Cerebellar nuclear complex (tissue), 1 donor: ENCODE measurements at regions not wholly inside any gene's neighbourhood (a gene's known extent, or its start where the extent isn't known, plus 50 kb on each side); places are given as distances from the start of the nearest gene placed in this dataset.
"Not testable (repeated sequence)": the region's sequence is repeated elsewhere in the genome, so short reads cannot be mapped to it uniquely, and the experiment has no call there.

Experiments used
- DNase-seq, 2 experiments: peaks; one replicate each; lab custom pipeline; 2025; lab: John Stamatoyannopoulos, UW

DNA sequence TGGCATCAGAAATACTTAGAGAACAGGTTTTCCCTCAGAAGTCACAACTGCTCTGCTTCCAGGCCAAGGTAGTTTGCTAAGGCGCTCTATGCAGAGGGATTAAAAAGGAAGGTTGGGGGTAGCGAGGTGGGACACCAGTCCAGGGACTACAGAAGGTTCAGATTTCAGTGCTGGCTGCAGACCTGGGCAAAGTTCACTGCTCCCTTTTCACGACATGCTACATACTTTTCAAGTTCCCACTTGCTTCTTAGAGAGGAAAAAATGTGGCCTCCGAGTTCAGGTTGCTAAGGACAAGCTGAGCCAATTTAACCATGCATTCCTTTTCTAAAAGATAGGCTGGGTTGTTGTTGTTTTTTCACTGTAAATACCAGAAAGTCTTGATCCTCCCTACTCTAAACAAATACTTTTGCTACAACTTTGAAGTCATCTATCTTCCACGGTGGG, 158.6 kb upstream of the NR2F2 start:
- DNase-seq, result no peak

DNA sequence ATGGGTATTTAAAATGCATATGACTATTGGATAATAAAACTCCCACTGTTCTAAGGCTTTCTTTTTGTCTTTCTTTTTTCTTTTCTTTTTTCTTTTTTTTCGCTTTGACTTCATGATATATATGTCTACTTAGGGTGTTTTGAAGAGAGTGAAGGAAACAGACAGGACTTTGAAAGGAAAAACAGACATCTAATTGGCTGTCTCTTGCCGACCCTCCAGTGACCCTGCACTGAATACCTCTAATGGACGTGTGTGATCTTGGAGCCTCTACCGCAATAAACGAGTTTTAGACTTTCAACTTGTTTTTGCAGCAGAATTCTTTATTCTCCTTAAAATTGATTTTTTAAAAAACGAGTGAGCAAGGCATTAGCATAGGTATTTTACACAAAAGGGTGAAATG, 158.1 kb upstream of the NR2F2 start:
- DNase-seq, result no peak

DNA sequence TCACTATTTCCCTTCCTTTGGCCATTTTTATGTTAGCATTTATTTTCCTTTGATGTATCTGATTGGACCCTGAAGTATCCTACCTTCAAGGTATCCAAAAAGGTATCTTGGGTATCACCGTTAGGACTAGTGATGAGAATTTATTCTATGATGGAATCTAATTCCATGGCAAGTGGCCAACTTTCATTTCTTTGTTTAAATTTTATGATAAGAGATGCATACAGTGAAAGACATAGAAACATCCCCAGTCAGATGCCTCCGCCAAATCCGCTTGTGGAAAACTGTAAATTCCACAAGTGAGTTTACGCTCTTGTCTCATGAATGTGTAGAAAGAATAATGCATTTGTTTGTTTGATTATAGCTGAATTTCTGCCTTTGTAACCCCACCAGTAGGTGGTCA, 153.7 kb upstream of the NR2F2 start:
- DNase-seq, result no peak

DNA sequence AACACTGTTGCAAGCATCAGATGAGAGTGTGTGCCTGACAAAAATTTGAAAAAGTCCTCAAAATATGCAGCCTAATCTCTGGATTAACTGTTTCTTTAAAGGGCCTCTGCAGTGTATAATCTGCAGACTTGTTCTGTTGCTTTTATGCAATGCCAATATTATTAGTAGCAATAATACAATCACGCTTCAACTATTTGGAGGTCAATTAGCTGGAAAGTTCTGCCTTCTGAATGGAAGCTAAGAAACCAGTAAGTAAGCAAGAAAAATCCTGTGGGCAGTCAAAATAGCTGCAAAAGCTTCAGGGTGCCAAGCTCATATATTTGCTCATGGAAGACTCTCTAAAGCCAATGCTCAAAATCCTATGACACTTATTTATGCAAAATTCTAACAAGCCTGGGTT, 153.2 kb upstream of the NR2F2 start:
- no peak for DNase-seq

DNA sequence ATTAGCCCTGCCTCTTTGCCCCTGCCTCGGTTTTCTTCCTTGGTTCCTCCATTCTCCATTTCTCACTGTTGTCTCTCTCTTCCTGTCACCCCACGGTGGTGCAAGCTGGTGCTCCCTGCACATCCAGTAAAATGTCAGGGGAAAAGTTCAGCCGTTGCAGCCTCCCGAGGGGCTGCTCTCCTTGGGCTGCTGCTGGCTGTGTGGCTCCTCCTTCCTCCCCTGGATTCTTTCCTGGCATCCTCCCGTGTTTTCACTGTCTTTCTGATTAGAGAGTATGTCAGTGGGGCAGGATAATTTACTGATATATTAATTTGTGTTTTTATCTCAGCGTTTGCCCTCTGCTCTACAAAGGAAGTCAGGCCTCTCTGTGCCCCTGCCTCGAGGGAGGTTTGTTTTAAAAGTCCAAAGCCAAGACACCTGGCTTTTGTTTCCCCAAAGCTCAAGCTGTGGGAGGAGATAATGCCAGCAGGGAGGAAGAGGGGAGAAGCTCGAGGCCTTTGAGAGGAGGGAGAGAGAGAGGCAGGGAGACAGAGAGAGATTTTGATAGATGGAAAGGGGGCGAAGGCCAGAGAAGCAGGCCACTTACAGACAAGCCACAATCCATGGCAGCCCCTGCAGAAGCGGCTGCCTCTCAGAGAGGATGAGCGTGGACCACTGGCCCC, 150.3 kb upstream of the NR2F2 start:
- no peak for DNase-seq

DNA sequence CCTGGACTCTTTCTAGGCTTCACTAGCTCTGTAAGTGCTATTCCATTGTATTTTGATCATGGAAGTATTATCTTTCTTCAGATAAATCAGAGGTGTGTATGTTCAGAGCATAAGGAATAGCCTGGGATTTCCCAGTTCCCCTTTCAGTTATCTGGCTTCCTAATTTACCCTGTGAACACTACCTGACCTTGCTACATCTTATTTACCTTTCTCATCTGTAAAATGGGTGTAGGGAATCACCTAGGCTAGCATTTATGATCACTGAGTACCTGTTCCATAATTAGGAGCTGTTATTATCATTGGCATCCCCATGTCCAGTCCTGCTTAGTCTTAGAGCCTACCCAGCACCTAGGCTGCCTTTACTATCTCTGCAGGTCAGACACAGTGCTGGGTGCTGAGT, 149.3 kb upstream of the NR2F2 start:
- DNase-seq, result no peak

DNA sequence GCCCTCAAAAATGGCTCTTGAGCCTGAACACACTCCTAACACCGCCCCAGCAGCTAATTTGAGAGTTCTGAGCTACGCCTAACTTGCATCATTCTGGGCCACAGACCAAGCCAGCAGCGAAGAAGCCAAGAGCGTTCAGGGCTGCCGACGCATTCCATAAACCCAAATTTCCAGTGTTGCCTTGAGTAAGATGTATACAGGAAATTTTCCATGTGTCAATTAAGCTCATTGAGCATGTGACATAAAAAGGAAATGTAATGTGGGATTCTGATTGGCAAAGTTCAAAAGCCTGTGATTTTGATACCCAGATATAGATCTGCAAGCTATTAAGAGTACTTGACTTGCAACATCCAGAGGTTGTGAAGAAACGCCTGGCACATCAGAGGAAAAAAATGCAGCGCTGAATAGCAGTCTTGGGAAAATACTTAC, 148.6 kb upstream of the NR2F2 start:
- DNase-seq, result no peak

DNA sequence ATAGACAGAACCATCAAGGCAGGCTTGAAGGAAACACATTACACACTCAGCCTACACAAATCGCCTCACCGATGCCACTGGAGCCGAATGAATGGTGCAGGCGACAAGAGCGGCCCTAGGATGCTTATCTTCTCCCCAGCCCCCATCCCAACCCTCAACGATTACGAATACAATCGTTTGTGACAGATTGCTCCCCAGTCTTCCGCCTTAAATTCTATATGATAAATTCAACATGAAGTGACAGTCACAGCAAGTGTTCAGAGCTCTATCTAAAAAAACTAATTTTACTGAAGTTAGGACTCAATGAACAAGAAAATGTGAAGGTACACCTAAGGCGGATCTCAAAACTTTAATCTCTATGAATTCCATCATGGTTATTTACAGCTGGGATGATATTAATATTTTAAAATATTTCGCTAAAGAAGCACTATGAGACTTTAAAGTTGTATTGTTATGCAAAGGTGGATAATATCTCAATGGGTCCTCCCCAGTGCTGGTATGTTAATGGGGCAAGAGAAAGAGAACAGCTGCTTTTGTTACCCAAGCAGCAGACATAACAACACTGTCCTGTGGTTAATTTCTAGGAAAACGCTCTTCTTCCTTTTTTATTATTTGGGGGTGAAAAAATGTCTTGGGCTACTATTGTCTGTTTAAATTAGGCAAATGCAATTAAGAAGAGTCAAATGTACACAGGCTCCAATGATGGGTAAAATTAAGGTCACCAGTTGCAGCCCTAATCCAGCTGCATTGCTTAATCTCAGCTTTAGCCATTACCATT, 147.6 kb upstream of the NR2F2 start:
- DNase-seq, result no peak

DNA sequence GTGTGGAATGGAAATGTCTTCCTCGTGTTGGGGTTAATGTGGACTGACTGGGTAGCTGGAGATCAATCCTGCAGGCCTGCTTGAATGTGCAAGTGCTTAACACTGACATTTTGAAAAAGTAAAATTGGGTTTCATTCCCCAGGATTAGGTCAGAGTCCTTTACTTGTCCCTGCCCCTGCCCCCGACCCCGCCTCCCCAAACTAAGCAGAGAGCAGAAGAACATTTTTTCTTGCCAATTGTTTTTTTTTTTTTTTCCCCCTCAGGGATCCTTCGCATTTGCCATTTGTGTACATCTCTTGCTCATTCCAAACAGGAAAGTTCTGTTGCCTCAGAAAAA, 147.0 kb upstream of the NR2F2 start:
- DNase-seq, result no peak

DNA sequence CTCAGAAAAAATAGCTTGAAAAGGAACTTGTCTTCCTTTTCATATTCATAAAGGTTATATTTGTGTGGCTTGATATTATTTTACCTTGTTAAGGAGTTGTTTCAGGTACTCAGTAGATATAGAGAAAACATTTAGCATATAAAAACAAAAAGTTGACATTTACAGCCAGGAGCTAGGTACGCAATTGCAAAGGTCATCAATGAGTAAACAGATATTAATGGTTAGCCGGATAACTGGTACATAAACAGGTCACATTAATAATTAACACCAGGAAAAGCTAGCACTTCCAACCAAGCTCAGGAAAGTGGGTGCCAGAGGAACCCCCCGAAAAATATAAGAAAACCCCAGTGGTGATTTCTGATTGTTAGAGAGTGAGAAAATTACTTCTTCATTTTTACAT, 146.6 kb upstream of the NR2F2 start:
- DNase-seq, result no peak

DNA sequence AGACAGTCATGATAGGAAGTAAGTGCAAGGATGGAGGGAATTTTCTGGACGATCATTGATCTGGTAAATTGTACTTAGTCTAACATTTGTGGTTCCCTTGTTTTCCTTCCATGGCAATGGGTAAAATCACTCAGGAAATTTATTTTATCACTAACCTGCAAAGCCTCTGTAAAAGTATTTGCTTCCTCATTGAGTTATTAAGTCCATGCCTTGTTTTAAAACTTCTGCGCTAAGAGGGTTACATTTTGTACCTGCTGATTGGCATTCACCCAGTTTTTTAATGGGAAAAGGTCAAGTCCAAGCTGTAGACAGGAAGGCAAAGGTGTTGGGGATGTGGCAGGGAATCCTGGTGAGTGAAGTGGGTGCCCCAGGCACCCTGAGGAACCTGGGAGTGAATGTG, 146.2 kb upstream of the NR2F2 start:
- no peak for DNase-seq

DNA sequence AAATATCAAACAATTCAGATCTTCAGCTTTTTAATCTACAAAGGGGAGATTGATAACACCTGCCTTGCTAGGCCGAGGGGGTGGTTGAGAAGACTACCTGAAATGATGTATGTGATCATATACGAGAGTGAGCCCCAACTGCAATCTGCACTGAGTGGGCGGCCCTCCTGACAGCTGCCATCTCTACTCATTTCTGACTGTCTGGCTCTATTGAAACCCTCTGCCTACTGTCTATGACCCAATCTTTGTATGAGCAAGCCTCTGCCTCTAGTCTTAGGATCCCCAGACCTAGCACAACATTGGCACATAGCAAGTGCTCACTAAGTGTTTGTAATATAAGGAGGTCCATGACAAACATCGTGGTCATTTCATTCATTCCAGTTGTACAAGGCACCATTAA, 144.4 kb upstream of the NR2F2 start:
- DNase-seq, result no peak

DNA sequence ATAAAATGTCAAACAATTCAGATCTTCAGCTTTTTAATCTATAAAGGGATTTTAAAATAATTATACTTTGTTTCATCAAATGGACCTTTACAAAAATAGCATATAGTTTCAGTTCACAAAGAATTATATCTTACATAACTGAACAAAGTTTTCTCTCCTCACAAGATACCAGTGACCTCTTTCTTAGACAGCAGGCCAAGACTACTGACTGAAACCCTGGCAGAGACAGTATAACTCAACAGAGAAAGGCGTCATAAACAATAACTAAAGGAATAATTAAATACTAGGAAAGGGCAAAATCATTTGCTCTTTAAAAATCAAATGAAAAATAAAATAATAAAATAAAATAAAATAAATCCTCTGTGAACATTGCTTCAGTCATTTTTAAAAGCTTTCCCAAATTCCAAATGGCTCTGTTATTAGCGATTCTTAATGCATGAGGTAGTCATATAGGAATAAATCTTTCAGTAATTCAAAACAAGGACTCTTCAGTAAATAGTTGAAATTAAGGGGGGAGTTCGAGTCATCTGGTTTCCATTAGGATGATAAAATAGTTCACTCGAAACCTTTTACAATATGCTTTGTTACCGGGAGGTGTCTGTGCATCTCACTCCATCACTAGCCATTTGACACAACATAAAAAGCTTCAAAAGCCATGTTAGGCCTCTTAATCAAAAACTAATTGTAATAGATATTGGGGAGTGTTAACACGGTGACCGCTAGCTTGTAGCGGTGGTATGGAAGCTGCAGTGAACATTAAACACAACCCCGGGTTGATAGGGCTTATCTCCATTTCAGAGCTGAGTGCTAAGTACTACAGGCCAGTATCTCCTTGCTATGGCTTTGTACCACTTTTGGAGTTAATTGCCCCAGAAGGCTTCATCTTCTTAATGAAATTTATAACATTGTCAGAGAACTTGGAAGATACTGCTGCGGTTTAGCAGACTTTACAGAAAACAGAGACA, 142.9 kb upstream of the NR2F2 start:
- DNase-seq, result no peak

DNA sequence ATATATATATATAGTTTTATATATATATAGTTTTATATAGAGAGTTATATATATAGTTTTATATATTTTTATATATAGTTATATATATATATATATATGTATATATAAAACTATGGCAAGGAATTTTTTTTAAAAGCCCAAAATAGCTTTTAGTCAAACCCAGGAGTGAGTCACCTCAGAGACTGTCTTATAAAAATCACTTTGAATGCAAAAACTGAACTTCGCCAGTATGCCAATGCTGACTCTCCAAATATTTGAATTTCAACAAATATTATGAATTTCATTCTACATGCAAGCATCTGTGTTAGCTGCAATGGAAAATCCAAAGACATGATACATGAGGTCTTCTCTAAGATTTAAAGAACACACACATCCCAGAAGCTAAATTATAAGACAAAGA, 132.8 kb upstream of the NR2F2 start:
- DNase-seq, result no peak

DNA sequence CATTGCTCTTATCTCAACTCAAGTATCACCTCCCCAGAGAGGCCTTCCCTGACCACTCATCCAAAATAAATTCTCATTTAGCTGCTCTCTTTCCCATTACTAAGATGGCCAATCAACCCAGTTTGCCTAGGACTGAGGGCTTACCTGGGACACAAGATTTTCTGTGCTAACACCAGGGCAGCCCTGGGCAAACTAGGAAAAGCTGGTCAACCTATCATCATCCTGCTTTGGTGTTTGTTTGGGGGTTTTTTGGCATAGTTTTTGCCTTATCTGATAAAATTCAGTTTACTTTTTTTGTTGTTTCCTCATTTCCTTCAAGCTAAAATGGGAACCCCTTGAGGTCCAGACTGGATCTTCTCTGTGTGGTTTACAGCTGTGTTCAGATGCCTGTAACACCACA, 131.4 kb upstream of the NR2F2 start:
- no peak for DNase-seq

DNA sequence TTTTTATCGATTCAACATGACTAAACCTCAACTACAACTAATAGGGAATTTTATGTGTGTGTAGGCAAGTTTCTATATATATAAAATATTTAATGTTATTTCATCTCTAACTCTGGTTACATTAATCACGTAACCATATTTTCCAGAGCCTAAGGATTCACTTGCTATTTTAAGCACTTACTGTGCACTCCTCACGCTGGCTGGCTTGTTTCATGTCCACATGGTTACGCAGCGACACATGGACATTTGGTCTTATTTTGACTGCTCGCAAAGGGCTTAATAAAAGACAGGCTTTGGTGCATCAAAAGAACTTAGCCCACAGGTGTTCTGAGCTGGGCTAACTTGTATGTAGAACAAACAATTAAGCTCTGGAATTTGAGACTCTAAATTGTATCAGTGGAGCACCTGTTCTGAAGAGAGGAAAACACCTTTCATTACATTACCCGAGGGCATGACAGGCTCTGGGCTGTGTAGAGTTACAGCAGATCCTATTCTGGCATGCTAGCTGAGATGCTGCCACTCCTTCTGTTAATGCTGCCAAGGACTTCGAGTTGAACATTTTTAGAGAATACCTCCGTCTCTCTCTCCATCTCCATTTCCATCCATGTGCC, 130.0 kb upstream of the NR2F2 start:
- no peak for DNase-seq

DNA sequence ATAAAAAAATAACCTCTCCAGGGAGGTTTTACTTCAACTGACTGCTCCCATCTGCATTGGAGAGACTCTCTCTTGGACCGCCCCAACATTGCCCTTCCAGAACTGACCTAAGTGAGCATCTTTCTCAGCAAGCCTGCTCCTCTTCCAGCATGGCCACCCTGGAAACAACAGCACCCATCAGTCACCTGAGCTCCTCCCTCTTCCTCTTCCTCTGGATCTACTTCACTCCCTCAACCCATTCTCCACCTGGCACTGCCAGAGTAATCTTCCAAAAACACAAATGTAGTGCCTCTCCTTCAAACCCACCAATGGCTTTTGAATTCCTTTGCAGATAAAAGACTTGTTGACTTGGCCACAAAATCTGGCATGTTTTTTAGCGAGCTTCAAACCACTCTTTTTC, 128.8 kb upstream of the NR2F2 start:
- no peak for DNase-seq

DNA sequence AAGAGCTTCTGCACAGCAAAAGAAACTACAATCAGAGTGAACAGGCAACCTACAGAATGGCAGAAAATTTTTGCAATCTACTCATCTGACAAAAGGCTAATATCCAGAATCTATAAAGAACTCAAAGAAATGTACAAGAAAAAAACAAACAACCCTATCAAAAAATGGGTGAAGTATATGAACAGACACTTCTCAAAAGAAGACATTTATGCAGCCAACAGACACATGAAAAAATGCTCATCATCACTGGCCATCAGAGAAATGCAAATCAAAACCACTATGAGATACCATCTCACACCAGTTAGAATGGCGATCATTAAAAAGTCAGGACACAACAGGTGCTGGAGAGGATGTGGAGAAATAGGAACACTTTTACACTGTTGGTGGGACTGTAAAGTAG, 124.9 kb upstream of the NR2F2 start:
- not testable (repeated sequence) for DNase-seq

DNA sequence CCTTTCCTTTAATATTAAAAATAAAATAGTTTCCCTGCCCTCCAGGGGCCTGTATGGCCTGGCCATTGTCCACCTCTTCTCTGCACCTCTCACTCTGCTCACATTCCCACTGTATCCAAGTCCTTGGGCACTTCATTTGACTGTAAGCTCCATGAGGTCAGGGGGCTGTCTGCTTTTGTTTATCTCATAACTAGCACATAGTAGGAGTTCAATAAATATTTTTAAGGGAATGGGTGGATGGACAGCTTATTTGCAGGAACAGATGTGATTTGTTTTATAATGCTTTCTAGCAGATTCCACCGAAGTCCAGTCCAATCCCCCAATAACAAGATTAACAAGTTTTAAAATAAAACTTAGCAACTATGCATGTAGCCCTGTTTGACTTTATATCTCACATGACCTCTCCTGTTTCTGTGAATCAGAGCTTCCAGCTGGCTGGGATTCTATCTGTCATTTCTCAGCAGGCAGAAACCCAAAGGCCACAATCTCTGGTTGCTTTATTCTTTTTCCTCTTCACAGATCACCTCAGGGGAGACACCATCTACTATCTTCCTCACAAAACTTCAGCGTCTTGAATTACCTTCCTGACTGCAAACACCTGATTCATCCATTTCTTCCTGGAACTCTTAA, 123.0 kb upstream of the NR2F2 start:
- no peak for DNase-seq

DNA sequence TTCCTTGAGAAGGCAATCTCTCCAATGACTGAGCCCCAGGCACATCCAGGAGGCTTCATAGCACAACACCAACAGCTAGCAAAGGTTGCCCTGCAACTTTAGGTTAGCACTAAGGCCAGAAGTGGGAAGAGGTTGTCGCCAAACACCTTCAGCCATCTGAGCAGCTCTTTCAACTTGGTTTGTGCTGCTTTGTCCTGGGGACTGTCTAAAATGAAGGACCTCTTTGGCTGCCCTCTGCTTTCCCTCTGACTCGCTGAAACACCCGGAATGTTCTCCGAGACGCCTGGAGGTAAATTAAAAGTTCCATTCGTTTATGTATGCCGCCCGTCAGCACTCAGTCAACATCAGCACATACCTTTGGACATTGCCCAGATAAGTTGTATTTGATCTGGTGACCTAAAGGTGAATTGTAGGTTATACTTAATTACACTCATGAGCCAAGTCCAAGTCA, 121.2 kb upstream of the NR2F2 start:
- no peak for DNase-seq

DNA sequence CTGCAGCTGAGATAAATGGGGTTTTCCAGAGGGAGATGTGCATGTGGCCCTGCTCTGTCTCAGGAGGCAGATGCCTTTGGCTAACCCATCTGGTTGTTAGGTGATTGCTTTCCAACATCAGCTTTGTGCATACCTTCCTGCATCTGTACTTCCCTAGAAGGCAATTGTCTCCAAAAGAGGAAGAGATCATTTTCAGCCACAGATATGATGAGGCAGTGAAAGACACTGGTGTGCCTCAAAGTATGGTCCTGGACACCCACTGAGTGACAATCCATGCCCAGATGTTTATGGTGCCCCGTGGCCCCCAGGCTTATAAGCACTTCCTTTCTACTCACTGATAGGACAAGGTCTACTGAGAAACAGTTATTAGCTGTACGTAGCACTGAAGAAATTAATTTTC, 117.5 kb upstream of the NR2F2 start:
- DNase-seq, result no peak

DNA sequence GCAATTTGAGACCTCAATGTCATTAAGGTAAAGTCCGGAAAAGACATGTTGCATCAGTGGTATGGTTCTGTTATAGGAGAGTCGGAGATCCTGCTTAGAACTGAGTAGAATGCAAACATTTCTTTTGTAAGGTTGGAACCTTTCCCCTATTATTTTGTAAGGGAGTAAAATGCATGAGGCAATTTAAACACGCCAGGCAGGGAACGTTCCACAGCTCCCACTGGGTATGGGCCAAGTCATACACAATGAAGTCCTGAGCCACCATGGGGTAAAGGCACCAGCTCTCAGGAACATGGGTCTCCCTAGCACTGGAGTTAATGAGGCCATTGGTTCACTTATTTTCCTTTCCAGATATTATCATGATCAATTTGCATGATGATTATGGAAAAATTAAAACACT, 116.6 kb upstream of the NR2F2 start:
- no peak for DNase-seq
